Bronchial epithelial cell (primary cell): ENCODE measurements at regions not wholly inside any gene's neighbourhood (a gene's known extent, or its start where the extent isn't known, plus 50 kb on each side); places are given as distances from the start of the nearest gene placed in this dataset.

Experiments
- DNase-seq: peaks from one replicate; pipeline ENCODE4 v3.0.0-alpha.2; 2010; ENCODE audit warnings: low read depth
- FAIRE-seq: peaks from 2 replicates; lab custom pipeline; 2011; peaks lifted over from hg19 to GRCh38; lab: Jason Lieb, UNC
- H3K27me3 ChIP-seq: 2 replicates; pipeline ENCODE4 v1.5.1; 2011; ENCODE audit warnings: low read length; ENCODE audit not compliant: control insufficient read depth, insufficient read depth
- H3K36me3 ChIP-seq: 2 replicates; pipeline ENCODE4 v1.5.1; 2011; ENCODE audit warnings: low read length; ENCODE audit not compliant: control insufficient read depth, insufficient read depth
- H3K4me3 ChIP-seq: 2 replicates; pipeline ENCODE4 v1.5.1; 2011; ENCODE audit warnings: mild to moderate bottlenecking, low read depth, low read length, control low read depth
- TF ChIP-seq, protein P1 (sequence below): IDR thresholded peaks from 2 replicates; pipeline ENCODE4 v1.5.1; 2011; ENCODE audit warnings: mild to moderate bottlenecking, moderate library complexity, low read length, control low read depth, inconsistent platforms; ENCODE audit not compliant: insufficient read depth, severe bottlenecking

DNA sequence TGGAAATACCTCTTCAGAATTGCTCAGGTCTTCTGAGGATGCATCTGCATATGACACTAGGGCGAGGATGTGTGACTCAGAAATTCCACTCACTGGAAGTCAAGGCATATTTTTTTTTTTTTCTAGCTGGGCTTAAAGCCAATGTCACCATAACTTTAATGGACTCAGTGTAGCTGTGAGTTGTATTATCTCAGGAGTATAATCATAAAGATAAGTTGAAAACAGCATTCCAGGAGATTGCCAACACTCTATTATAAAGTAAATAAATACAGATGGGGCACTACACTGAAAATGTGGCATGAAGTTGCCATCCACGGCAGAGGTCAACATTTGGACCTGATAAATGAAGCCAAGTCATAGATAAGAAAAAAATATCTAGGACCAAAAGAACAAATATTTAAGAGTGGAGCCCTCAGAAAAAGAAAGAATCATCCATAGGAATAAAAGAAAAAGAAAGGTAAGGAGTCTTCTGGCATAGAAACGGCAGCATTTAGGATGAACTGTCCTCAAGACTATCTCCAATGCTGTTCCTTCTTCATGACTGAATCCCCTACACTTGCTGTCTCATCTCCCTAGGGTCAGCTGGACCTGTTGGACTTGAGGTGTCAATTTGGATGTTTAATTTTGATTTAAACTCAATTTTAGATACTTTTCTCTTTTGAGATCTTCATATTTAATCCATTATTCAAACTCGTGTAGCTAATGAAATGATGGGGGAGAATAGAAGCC is 72.9 kb upstream of the CAV2 start:
- TF ChIP-seq, protein P1, sequence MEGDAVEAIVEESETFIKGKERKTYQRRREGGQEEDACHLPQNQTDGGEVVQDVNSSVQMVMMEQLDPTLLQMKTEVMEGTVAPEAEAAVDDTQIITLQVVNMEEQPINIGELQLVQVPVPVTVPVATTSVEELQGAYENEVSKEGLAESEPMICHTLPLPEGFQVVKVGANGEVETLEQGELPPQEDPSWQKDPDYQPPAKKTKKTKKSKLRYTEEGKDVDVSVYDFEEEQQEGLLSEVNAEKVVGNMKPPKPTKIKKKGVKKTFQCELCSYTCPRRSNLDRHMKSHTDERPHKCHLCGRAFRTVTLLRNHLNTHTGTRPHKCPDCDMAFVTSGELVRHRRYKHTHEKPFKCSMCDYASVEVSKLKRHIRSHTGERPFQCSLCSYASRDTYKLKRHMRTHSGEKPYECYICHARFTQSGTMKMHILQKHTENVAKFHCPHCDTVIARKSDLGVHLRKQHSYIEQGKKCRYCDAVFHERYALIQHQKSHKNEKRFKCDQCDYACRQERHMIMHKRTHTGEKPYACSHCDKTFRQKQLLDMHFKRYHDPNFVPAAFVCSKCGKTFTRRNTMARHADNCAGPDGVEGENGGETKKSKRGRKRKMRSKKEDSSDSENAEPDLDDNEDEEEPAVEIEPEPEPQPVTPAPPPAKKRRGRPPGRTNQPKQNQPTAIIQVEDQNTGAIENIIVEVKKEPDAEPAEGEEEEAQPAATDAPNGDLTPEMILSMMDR: no peak
- H3K27me3 ChIP-seq: no peaks in the 10 kb centered on the region
- DNase-seq (peak; percentile 91), FAIRE-seq (no peak)
- H3K4me3 ChIP-seq: no peak overlapping the region
- no peaks in the 10 kb centered on the region for H3K36me3 ChIP-seq

DNA sequence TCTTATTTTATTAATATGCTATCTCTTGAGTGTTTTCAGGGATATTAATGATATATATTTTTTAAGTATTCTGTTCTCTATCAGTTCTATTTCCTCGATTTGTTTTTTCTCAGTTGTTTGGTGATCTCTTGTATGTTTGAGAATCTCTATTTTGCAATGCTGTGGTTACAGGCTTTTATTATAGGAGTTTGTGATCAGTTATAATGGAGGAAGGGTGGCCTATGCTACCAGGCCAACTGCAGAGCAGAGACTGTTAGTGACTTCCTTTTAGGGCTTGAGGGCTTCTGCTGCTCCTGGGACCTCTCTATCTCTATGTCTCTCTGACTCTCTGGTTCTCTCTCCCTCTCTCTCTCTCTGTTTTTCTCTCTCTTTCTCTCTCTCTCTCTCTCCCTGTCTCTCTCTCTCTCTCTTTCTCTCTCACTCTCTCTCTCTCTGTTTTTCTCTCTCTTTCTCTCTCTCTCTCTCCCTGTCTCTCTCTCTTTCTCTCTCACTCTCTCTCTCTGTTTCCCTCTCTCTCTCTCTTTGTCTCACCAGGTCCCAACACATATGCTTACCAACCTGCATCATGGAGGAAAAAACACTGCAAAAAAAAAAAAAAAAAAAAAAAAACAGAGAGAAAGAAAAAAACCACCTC is 69.4 kb upstream of the CAV2 start:
- no peak overlapping the region for H3K4me3 ChIP-seq
- DNase-seq (no peak), FAIRE-seq (no peak)
- H3K36me3 ChIP-seq: no peaks in the 10 kb centered on the region
- TF ChIP-seq, protein P1: no peak
- no peaks in the 10 kb centered on the region for H3K27me3 ChIP-seq

DNA sequence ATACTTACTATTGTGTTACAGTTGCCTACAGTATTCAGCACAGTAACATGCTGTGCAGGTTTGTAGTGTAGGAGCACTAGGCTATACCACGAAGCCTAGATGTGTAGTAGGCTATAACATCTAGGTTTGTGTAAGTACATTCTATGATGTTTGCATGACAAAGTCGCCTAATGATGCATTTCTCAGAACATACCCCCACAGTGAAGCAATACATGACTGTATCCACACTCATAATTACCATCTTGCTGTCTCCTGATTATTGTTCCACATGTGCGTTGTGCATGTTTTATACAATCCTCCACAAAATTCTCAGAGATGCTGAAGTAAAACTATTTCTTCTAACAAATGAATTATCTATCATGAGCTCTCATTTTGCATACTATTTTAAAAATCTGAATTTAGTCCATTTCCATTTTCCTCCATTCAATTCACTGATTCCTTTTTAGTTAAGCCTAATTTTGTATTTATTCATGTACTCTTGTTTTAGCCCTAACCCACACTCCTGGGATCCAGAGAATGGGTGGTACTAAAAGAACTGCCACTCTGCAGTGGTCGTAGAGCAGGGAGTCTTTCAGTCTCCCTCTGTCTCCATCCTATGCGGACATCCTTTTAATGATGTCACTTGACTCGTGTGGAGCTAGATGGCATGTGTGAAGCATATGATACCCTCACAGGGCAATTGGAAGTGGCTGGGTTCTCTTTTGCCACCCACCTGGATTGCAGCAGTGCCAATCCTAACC is 67.6 kb upstream of the CAV2 start:
- no peaks in the 10 kb centered on the region for H3K27me3 ChIP-seq
- no peaks in the 10 kb centered on the region for H3K36me3 ChIP-seq
- no peak overlapping the region for H3K4me3 ChIP-seq
- DNase-seq (peak; percentile 43), FAIRE-seq (no peak)
- TF ChIP-seq, protein P1: no peak

DNA sequence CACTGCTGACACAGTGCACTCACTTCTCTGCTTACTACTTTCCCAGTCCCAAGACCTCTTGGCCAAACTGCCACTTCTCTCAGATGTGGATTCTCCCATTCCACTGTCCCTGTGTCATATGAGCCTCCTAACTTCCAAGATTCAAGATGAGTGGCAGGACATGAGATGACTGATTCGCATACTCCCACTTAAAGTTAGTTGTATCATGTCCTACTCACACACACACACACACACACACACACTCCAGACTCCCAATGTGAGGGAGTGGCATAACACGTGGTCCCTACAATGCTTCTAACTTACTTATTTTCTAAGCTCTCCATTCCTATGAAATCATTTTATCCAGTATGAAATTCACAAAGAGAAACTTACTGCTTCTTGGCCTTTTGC is 67.0 kb upstream of the CAV2 start:
- no peak for DNase-seq
- Histone ChIP-seq H3K36me3 (no peaks in the 10 kb centered on the region), H3K27me3 (no peaks in the 10 kb centered on the region), H3K4me3 (no peak overlapping the region)
- peak; percentile 23 for FAIRE-seq
- TF ChIP-seq, protein P1: no peak

DNA sequence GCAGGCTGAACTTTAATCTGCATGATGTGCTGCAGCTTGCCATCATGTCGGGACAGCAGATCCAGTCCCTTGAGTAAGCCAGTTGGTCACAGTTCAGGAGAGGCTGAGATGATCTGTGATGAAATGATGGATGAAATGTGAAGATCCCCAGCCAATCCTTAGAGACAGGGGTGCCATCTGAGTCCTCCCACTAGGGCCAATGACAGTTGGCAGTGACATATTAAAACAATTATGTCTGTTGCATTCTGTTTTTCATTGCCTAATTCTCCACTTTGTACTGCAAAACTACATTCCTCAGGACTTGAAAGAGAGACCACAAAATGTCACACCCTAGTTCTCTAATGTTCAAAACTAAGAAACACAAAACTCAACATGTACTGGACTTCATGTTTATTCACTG is 66.3 kb upstream of the CAV2 start:
- TF ChIP-seq, protein P1: no peak
- no peak for DNase-seq
- H3K4me3 ChIP-seq: no peak overlapping the region
- H3K27me3 ChIP-seq: no peaks in the 10 kb centered on the region
- H3K36me3 ChIP-seq: no peaks in the 10 kb centered on the region
- peak; percentile 77 for FAIRE-seq
